Panc1 (cell line): ENCODE measurements at regions not wholly inside any gene's neighbourhood (a gene's known extent, or its start where the extent isn't known, plus 50 kb on each side); places are given as distances from the start of the nearest gene placed in this dataset.

Experiments
- POLR2AphosphoS5 ChIP-seq: IDR thresholded peaks from 2 replicates; pipeline ENCODE4 v1.6.1; 2012; ENCODE audit warnings: mild to moderate bottlenecking, low read depth, low read length, moderate library complexity
- SIN3A ChIP-seq: IDR thresholded peaks from 2 replicates; pipeline ENCODE4 v1.6.1; 2012; ENCODE audit warnings: low read depth, mild to moderate bottlenecking, low read length, moderate library complexity, borderline replicate concordance; ENCODE audit not compliant: insufficient read depth
- TCF7L2 ChIP-seq: IDR thresholded peaks from 2 replicates; pipeline ENCODE4 v1.6.1; 2011; ENCODE audit warnings: mild to moderate bottlenecking, low read depth, low read length, inconsistent platforms
- TF ChIP-seq, protein P1 (sequence below): fragments of 450-650 bp; IDR thresholded peaks from 2 replicates; pipeline ENCODE4 v1.5.1; 2017; ENCODE audit warnings: mild to moderate bottlenecking
- TF ChIP-seq, protein P2 (sequence below), 2 experiments: IDR thresholded peaks; 2 replicates each; pipeline ENCODE4 v1.6.1; 2011 to 2012; ENCODE audit warnings: low read depth in 2 of 2, control low read depth in 1 of 2, low read length in 1 of 2, mild to moderate bottlenecking in 1 of 2, moderate library complexity in 1 of 2; ENCODE audit not compliant: insufficient read depth in 1 of 2

DNA sequence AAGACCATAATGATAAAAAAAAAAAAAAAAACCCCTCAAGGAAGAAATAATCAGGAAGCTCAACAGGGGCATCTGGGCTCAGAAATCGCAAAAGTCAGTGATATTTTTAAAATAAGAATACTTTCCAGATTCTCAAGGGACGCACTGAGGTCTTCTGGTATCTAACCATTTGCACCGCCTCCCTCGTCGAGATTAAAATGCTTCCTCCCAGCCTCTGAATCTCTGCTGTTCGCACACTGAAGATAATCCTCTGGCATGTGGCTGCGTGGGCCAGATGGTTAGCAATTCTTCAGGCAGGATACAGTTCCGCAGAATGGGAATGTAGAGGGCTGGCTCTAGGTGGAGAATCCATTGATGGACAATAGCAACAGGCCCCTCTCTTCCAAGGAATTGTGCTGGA is 211.7 kb upstream of the CDH5 start:
- TF ChIP-seq, protein P1, sequence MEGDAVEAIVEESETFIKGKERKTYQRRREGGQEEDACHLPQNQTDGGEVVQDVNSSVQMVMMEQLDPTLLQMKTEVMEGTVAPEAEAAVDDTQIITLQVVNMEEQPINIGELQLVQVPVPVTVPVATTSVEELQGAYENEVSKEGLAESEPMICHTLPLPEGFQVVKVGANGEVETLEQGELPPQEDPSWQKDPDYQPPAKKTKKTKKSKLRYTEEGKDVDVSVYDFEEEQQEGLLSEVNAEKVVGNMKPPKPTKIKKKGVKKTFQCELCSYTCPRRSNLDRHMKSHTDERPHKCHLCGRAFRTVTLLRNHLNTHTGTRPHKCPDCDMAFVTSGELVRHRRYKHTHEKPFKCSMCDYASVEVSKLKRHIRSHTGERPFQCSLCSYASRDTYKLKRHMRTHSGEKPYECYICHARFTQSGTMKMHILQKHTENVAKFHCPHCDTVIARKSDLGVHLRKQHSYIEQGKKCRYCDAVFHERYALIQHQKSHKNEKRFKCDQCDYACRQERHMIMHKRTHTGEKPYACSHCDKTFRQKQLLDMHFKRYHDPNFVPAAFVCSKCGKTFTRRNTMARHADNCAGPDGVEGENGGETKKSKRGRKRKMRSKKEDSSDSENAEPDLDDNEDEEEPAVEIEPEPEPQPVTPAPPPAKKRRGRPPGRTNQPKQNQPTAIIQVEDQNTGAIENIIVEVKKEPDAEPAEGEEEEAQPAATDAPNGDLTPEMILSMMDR: no peak
- TF ChIP-seq POLR2AphosphoS5 (no peak), TCF7L2 (no peak), SIN3A (no peak)
- TF ChIP-seq, protein P2, sequence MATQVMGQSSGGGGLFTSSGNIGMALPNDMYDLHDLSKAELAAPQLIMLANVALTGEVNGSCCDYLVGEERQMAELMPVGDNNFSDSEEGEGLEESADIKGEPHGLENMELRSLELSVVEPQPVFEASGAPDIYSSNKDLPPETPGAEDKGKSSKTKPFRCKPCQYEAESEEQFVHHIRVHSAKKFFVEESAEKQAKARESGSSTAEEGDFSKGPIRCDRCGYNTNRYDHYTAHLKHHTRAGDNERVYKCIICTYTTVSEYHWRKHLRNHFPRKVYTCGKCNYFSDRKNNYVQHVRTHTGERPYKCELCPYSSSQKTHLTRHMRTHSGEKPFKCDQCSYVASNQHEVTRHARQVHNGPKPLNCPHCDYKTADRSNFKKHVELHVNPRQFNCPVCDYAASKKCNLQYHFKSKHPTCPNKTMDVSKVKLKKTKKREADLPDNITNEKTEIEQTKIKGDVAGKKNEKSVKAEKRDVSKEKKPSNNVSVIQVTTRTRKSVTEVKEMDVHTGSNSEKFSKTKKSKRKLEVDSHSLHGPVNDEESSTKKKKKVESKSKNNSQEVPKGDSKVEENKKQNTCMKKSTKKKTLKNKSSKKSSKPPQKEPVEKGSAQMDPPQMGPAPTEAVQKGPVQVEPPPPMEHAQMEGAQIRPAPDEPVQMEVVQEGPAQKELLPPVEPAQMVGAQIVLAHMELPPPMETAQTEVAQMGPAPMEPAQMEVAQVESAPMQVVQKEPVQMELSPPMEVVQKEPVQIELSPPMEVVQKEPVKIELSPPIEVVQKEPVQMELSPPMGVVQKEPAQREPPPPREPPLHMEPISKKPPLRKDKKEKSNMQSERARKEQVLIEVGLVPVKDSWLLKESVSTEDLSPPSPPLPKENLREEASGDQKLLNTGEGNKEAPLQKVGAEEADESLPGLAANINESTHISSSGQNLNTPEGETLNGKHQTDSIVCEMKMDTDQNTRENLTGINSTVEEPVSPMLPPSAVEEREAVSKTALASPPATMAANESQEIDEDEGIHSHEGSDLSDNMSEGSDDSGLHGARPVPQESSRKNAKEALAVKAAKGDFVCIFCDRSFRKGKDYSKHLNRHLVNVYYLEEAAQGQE (IDR thresholded peaks at IDR 0.05; ENCODE audit: insufficient read depth in 1 of 2, low read depth in 2 of 2, low read length in 1 of 2): no peak
